Neural progenitor cell (in vitro differentiated cells): ENCODE measurements at regions not wholly inside any gene's neighbourhood (a gene's known extent, or its start where the extent isn't known, plus 50 kb on each side); places are given as distances from the start of the nearest gene placed in this dataset.

Experiments
- EZH2 ChIP-seq: fragments of 200-600 bp; sonication (generic); IDR thresholded peaks from 2 replicates; pipeline ENCODE4 v1.6.1; 2017; ENCODE audit warnings: antibody characterized with exemption, mild to moderate bottlenecking, moderate library complexity
- TF ChIP-seq, protein P1 (sequence below): fragments of 200-600 bp; sonication (generic); IDR thresholded peaks from 2 replicates; pipeline ENCODE4 v1.5.1; 2017; ENCODE audit warnings: antibody characterized with exemption, mild to moderate bottlenecking

DNA sequence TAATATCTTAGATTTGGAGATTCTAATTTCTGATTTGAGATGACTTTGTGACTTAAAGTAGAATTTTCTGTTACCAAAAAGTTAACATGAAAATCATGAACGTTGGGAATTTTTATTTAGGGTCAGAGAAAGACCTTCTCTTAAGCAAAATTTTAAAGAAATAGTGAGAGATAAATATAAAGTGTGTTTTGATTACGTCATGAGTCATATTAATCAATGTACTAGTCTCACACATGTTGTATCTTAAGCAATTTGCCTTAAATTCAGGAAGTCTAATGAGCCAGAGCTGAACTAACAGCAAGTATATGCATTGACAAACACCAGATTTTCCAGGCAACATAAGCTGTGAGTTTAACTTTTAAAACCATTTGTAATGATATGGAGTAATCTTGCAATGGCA lies 765.5 kb upstream of the SORCS1 start:
- TF ChIP-seq, protein P1, sequence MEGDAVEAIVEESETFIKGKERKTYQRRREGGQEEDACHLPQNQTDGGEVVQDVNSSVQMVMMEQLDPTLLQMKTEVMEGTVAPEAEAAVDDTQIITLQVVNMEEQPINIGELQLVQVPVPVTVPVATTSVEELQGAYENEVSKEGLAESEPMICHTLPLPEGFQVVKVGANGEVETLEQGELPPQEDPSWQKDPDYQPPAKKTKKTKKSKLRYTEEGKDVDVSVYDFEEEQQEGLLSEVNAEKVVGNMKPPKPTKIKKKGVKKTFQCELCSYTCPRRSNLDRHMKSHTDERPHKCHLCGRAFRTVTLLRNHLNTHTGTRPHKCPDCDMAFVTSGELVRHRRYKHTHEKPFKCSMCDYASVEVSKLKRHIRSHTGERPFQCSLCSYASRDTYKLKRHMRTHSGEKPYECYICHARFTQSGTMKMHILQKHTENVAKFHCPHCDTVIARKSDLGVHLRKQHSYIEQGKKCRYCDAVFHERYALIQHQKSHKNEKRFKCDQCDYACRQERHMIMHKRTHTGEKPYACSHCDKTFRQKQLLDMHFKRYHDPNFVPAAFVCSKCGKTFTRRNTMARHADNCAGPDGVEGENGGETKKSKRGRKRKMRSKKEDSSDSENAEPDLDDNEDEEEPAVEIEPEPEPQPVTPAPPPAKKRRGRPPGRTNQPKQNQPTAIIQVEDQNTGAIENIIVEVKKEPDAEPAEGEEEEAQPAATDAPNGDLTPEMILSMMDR = no peak
- no peak for TF ChIP-seq EZH2
